ENCODE measurements at regions not wholly inside any gene's neighbourhood (a gene's known extent, or its start where the extent isn't known, plus 50 kb on each side); places are given as distances from the start of the nearest gene placed in this dataset.

DNA sequence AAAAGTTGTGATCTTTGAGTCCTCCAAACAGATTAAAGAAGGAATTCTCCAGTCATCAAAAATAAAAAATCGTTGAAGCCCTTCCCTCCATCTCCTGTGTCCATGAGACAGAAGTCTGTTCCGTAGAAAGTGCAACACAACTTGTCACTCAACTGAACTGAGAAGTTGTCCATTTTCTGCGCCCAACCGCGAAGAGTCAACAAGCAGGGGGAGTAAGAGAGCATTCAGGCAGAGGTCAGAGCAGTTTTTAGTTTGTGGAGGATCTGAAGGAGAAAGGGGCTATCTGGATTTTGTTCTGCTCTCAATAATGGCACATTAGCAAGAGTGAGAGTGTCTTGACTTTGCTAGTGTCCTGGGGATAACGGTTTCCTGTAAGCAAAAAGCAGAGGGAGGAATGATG, 303.9 kb downstream of the ICE1 start:
- no peak for DNase-seq (ENCODE audit: low read depth in 2 of 2)
- TF ChIP-seq, protein P1, sequence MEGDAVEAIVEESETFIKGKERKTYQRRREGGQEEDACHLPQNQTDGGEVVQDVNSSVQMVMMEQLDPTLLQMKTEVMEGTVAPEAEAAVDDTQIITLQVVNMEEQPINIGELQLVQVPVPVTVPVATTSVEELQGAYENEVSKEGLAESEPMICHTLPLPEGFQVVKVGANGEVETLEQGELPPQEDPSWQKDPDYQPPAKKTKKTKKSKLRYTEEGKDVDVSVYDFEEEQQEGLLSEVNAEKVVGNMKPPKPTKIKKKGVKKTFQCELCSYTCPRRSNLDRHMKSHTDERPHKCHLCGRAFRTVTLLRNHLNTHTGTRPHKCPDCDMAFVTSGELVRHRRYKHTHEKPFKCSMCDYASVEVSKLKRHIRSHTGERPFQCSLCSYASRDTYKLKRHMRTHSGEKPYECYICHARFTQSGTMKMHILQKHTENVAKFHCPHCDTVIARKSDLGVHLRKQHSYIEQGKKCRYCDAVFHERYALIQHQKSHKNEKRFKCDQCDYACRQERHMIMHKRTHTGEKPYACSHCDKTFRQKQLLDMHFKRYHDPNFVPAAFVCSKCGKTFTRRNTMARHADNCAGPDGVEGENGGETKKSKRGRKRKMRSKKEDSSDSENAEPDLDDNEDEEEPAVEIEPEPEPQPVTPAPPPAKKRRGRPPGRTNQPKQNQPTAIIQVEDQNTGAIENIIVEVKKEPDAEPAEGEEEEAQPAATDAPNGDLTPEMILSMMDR (IDR thresholded peaks at IDR 0.05; ENCODE audit: low read depth, low read length) = no peak
- no peak overlapping the region for H3K4me3 ChIP-seq (replicated peaks in 1 of 2; ENCODE audit: low read depth in 2 of 2, low read length in 2 of 2)

DNA sequence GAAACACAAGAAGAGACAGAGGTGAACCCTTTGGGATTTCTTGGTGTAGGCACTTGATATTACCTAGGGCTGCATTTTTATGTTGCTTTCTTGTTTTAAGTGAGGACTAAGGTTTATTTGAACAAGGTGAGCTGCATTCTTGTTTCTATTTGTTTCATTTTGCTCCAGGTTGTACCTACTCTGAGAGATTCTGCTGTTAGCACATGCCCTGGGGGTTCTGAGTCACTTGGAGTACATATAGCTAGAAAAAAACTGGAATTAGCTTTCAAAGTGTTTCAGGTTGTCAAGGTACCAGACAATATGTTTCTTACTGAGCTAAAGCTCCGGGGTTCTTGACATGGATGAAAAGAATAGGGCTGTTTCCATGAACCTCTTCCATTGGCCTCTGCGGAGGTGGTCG, 299.4 kb downstream of the ICE1 start:
- no peak overlapping the region for H3K4me3 ChIP-seq (replicated peaks in 1 of 2; ENCODE audit: low read depth in 2 of 2, low read length in 2 of 2)
- TF ChIP-seq, protein P1 (IDR thresholded peaks at IDR 0.05; ENCODE audit: low read depth, low read length) = no peak
- DNase-seq (ENCODE audit: low read depth in 2 of 2) = no peak

DNA sequence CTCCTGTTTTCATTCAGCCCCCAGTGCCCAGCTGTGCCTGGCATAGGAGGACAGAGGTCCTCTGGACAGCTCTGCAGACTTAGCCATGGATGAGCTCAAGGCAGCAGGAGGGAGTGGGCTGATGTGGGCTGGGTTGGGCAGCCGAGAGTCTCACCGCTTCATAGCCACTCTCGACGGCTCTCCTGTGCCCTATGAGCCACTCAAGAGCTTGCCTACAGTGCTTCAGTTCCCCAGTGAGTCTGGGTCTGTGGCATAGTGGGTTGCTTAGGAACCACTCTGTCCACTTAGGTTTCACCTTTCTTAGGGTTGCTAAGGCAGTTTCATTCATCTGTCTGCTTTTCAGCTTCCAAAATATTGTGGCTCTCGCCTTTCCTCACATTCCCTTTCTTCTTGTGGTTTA, 296.8 kb downstream of the ICE1 start:
- TF ChIP-seq, protein P1 (IDR thresholded peaks at IDR 0.05; ENCODE audit: low read depth, low read length) = no peak
- no peak overlapping the region for H3K4me3 ChIP-seq (replicated peaks in 1 of 2; ENCODE audit: low read depth in 2 of 2, low read length in 2 of 2)
- DNase-seq (ENCODE audit: low read depth in 2 of 2) = no peak

DNA sequence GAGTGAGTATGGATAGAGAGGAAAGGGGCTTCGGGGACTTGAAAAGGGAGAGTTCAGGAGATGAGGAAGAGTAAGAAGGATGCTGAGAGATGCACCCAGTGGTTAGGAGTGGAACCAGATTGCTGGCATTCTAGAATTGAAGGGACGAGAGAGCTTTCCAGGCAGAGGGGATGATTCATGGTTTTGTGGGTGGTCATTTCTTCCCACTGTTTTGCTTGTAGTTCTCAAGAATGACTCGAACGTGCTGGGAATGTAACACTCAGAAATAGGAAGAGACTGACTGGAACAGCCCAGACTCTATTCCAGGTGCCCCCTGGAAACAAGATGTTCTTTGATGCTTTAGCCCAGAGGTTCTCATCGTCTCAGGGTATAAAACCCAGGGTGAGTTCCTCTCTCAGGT, 294.2 kb downstream of the ICE1 start:
- TF ChIP-seq, protein P1 (IDR thresholded peaks at IDR 0.05; ENCODE audit: low read depth, low read length) = no peak
- no peak for DNase-seq (ENCODE audit: low read depth in 2 of 2)
- H3K4me3 ChIP-seq (replicated peaks in 1 of 2; ENCODE audit: low read depth in 2 of 2, low read length in 2 of 2) = no peak overlapping the region

DNA sequence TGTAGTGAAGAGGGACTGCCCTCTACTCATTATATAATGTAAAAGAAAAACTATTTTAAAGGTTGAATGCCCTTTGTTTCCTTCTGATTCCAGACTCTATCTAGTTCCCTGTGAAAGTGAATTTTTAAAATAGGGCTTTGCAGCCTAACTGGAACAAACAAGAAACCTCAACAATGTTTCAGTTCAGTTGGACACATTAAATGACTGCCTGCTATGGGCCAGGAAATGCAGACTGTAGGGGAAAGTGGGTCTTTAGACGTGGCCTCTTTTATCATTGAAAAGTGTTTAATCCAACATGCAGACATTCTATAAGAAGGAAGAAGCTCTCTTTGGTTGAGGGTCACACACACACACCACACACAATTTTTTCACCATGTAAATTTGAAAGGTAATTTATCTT, 289.1 kb downstream of the ICE1 start:
- no peak for DNase-seq (ENCODE audit: low read depth in 2 of 2)
- TF ChIP-seq, protein P1 (IDR thresholded peaks at IDR 0.05; ENCODE audit: low read depth, low read length) = no peak
- no peak overlapping the region for H3K4me3 ChIP-seq (replicated peaks in 1 of 2; ENCODE audit: low read depth in 2 of 2, low read length in 2 of 2)

DNA sequence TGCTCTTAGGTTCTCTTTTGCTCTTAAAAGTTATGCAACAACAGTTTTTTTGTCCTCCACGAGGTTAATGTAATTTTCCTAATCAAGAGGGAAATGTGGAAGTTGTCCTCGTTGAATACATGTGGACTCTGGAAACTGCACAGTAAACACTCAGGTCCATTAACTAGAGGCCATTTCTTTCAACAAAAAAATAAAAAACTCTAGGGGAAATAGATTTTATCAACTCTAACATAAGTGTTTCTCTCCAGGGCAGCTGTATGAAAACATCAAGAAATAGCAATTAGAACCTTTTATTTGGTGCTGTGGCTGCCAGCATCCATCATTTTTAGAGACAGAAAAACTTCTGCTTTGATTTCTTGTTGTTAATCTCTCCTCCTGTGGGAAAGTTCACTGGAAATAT, 288.6 kb downstream of the ICE1 start:
- no peak for DNase-seq (ENCODE audit: low read depth in 2 of 2)
- H3K4me3 ChIP-seq (replicated peaks in 1 of 2; ENCODE audit: low read depth in 2 of 2, low read length in 2 of 2) = no peak overlapping the region
- TF ChIP-seq, protein P1 (IDR thresholded peaks at IDR 0.05; ENCODE audit: low read depth, low read length) = no peak

DNA sequence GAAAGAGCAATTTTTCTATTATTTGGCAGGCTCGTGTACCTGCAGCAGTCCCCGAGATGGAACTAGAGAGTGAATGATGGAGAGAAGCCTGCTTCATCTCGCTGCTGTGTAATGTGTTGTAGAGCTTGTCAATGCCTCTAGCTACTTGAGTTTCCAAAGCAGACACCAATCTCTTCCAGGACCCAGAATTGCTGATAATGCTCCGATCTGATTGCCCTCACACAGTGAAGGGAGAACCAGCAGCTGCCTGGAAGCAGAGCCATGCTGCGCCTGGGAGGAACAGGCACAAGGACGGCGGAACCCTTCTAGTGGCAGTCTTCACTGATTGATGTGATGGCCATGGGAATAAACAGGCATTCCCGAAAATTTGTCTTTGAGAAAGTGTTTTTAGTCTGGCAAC, 288.0 kb downstream of the ICE1 start:
- no peak for DNase-seq (ENCODE audit: low read depth in 2 of 2)
- TF ChIP-seq, protein P1 (IDR thresholded peaks at IDR 0.05; ENCODE audit: low read depth, low read length) = no peak
- H3K4me3 ChIP-seq (replicated peaks in 1 of 2; ENCODE audit: low read depth in 2 of 2, low read length in 2 of 2) = no peak overlapping the region
